NCI-H1436 (cell line): ENCODE measurements at regions not wholly inside any gene's neighbourhood (a gene's known extent, or its start where the extent isn't known, plus 50 kb on each side); places are given as distances from the start of the nearest gene placed in this dataset.
"Not testable (repeated sequence)": the region's sequence is repeated elsewhere in the genome, so short reads cannot be mapped to it uniquely, and the experiment has no call there.

Experiments
- DNase-seq: peaks from one replicate; lab custom pipeline; 2025; lab: John Stamatoyannopoulos, UW

- DNase-seq: no peak
Observed at GRCh38 chr3:96483781-96484180, 330.6 kb upstream of the EPHA6 start.

DNA sequence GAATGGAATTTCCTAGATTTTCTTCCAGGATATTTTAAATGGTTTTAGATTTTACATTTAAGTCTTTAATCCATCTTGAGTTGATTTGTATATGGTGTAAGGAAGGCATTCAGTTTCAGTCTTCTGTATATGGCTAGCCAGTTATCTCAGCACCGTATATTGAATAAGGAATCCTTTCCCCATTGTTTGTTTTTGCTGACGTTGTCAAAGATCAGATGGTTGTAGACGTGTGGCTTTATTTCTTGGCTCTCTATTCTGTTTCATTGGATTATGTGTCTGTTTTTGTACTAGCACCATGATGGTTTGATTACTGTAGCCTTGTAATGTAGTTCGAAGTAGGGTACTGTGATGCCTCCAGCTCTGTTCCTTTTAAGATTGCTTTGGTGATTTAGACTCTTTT is 325.7 kb upstream of the EPHA6 start:
- no peak for DNase-seq

DNA sequence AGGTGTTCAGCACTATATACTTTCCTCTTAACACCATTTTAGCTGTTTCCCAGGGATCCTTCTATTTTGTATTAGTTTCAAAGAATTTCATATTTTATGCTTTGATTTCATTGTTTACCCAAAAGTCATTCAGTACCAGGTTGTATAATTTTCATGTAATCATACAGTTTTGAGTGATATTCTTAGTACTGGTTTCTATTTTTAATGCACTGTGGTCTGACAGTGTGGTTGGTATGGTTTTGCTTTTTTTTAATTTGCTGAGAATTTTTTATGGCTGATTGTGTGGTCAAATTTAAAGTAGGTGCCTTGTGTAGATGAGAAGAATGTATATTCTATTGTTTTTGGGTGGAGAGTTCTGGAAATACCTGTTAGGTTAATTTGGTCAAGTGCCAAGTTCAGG is 323.4 kb upstream of the EPHA6 start:
- no peak for DNase-seq

DNA sequence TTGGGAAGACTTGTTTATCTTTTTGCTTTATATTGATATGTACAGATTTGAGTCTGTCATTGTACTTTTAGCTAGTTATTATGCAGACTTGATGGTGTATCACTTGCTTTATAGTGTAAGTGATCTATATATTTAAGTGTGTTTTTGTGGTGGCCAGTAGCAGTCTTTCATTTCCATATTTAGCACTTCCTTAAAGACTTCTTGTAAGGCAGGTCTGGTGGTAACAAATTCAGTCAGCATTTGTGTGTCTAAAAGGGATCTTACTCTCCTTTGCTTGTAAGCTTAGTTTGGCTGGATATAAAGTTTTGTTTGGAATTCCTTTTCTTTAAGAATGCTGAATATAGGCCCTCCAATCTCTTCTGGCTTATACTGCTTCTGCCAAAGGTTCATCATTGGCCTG is 322.5 kb upstream of the EPHA6 start:
- no peak for DNase-seq

- no peak for DNase-seq
Observed at GRCh38 chr3:96510334-96510733, 304.1 kb upstream of the EPHA6 start.

- no peak for DNase-seq
Observed at GRCh38 chr3:96537165-96537564, 277.2 kb upstream of the EPHA6 start.

DNA sequence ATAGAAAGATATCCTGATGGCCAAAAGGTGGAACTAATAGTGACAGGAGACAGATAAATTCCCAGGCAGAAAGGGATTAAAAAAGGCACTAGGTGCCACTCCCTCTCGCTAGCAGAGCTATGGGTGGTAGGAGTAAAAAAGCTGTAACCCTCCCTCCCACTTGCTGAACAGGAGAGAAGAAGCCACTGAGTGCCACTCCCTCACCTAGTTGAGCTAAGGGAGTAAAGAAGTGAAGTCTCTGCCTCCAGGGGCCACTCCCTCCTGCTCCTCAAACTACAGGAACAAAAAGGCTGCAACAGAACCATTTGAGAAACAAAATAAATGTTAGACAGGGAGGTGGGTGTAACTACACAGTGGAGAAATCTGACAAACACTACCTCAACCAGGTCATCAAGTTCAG is 276.2 kb upstream of the EPHA6 start:
- DNase-seq: no peak

GRCh38 chr3:96548073-96548472 is 266.3 kb upstream of the EPHA6 start:
- no peak for DNase-seq

DNA sequence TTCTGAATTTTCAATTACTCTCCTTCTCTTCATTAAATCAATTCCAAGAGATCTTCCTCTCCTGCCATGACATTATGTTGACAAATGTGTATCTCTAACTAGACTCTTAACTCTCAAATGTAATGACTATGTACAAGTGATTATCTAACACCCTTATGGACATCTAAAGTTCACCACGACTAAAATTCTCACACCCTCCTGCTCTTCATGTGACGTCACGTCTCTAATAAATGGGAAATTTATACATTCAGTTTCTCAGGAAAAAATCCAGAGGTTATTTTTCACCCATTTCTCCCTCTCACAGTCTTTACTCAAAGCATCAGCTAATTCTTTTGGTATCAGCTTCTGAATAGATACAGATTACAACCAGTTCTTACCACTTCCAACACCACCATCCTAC is 237.5 kb upstream of the EPHA6 start:
- DNase-seq: no peak

- no peak for DNase-seq
Observed at GRCh38 chr3:96584066-96584465, 230.3 kb upstream of the EPHA6 start.

DNA sequence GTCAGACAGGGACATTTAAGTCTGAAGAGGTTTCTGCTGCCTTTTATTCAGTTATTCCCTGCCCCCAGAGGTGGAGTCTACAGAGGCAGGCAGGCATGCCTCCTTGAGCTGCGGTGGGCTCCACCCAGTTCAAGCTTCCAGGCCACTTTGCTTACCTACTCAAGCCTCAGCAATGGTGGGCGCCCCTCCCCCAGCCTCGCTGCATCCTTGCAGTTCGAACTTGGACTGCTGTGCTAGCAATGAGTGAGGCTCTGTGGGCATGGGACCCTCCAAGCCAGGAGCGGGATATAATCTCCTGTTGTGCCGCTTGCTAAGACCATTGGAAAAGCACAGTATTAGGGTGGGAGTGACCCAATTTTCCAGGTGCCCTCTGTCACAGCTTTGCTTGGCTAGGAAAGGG is 207.5 kb upstream of the EPHA6 start:
- not testable (repeated sequence) for DNase-seq

DNA sequence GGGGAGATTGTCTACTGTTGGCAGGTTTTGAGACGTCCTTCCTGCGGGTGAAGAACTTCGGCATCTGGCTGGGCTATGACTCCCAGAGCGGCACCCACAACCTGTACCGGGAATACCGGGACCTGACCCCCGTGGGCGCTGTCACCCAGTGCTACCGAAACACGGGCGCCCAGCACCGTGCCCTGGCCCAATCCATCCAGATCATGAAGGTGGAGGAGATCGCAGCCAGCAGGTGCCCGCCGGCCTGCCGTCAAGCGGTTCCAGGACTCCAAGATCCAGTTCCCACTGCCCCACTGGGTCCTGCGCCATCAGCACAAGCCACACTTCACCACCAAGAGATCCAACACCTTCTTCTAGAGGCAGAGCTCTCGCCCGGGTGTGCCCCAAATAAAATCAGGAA is 194.9 kb upstream of the EPHA6 start:
- DNase-seq: no peak

DNA sequence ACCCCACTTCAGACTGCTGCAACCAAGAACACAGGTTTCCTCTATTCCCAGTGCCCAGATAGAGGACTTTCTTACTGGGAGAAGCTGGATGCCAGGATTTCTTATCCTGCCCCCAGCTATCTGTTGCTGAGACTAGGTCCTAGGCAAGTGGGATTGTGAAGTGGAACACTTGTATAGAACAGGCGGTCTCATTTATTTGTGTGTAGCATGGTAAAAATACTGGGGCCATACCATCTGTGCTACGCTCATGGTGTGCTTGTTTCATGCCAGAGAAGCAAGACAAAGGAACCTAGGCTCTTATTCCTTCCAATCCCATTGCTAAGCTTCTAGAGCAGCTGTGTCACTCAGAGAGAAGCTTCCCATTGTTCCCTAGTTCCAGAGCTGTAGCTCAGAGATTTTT is 191.5 kb upstream of the EPHA6 start:
- DNase-seq: no peak

DNA sequence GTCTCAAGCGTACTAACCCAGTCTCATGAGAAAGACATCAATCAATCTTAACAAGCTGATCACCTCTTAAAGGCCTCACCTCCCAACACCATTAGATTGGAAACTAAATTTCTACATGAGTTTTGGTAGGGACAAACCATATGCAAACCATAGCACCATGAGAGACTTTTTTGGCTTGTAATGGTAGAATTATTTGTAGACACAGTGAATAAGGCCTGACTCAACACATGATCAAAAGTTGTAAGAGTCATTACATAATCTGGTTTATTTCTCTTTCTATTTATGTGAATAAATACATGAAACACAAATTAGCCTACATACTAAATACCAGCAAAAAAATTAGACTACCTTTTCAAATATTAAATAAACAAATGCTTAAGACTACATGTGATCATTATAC is 183.3 kb upstream of the EPHA6 start:
- DNase-seq: no peak

DNA sequence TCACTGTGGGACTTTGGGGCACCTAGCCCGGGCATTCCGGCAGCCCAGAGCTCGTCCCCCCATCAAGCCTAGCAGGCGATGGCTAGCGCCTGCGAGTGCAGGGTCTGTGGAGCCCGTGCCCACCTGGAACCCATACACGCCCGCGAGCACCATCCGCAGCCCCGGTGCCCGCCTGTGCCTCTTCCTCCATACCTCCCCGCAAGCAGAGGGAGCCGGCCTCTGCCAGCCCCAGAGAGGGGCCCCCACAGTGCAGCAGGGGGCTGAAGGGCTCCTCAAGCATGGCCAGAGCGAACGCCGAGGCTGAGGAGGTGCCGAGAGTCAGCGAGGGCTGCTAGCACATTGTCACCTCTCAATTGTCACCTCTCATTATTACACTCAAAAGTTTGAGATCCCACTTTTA is 167.8 kb upstream of the EPHA6 start:
- DNase-seq: no peak

DNA sequence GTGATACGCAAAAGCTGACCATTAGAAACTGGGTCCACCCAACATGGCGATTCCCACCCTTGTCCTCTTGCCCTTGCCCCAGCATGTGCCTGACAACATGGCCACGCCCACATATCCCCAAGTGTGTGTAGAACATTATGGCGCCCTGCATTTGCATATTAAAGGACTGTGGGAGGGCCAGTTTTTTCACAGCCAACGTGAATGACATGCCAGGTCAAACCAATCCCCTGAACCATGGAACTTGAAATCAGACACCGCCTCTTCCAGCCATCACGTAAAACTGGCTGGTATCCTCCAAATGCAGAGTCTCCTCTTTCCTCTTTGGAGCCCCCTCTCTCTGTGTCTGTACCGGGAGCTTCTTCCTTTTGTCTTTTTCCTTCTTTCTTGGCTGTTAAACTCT is 156.7 kb upstream of the EPHA6 start:
- no peak for DNase-seq

DNA sequence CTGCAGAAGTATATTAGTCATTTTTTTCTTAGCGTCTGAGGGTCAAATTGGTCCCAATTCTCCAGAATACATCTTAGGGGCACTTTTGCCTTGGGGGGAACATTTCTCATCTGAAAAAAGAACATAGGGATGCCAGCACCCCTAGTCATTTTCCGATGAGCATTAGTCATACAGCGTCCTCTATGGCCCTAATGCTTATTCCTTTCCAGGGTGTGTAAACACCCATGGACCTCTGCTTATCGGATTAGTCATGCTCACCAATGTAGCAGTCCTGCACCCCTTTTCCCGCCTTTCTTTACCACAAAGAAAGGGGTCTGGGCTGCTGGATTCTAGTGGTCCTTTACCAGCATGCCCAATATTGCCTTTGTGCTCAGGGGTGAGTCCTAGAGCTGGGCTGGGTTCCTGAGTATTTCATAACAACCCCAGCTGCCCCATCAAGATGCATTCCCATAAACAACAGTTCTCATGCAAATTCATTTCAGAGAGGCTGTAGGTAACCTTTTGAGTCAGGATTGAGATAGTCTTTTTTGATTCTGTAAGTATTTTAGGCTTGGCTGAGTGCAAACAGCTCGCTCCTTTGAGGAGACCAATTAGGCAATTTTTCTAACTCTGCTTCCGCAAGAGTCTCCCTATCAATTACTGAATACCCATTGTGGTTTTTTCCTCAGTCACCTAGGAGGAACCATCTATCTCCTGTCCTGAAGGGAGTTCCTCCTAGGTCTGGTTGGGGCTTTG is 142.4 kb upstream of the EPHA6 start:
- not testable (repeated sequence) for DNase-seq

DNA sequence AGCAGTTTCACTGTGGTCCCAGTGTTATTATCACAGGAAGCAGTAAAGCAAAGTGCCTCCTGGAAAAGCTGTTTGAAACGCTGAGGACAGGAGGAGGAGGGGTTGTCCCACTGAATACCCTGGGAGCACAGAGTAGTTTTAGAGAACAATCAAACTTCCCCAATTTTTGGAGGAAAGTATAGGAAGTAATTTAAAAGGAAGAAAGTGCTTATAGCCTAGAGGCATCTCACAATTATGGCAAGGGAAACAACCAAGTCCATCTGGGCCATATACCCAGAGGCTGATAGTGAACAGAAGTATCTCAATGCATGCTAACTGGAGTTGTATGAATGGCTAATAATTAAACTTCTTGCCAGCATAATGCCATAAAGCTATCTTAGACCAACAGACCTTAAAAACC is 137.2 kb upstream of the EPHA6 start:
- DNase-seq: no peak

GRCh38 chr3:96678325-96678724 is 136.1 kb upstream of the EPHA6 start:
- no peak for DNase-seq

DNA sequence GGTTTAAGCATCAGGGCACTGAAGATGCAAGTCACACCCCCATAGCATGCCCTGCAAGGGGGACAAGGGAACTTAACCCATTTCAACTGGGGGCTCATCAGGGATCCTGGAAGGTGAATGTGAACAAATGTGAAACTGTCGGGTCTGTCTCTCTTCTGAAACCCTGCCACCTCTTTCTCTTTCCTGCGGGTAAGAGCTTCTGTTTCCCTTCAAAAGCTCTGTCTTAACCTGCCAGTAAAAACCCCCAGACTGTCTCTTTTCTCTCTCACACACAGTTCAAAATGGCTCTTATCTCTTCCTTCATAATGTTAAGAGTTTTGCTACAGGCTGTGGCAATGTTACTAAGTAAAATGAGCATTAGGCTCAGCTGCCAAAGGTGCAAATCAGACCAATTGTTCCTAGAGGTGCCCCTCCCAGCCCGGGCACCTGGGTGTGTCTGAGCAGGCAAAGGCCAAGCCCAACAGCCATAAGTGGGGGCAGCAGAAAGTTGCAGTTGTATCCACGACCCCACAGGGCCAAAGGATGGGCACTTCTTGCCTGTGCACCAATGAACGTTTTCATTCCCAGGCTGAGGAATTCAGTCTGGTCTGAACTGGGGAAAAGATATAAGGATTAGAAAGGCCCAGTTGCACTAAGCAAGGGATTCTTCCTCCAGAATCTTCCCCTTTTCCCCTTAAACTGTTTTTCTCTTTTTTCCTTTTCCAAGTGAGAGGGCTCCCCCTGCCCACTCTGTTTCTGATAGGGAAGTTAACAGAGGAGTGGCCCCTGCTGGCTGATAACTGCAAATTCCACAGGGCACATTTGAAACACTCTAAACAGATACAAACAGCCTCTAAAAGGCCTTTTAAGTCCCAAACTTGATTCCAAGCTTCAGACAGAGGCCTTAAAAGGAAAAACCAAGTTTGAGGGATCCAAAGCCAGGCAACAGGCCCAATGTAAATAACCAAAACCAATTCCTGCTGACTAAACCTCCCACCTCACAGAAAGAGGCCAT is 113.8 kb upstream of the EPHA6 start:
- DNase-seq: no peak

DNA sequence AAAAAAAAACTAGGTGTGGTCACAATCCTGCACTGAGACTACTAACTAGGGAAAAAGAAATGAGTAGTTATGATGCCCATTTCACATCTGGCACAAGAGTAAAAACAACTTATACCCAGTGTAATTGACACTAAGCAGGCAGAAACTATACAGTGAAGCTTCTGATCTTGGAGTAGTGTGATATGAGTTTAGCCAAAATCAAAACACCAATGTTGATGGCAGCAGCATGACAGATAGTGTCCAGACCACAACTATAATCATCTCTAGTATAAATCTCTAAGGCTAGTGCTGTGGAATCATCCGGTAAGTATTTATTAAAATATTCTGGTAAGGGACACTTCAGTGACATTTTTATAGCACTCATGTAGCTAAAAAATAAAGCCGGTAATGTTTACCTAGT is 108.5 kb upstream of the EPHA6 start:
- no peak for DNase-seq

- no peak for DNase-seq
Observed at GRCh38 chr3:96706509-96706908, 107.9 kb upstream of the EPHA6 start.

DNA sequence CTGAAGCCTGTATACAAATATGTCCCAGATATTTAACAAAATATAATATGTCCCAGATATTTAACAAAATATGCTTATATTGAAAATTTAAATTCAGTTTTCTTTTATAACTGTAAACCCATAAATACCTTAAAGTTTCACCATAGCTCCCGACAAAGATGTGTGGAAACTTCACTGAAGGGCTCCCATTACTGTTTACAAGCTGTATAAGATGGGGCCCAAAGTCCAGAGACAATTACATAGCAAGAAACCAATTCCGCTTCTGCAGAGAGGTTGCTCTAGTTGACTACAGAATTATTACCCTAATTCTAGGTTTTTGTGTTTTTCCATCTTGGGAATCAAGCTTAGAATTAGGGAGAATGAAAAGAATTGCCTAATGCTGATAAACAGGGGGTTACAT is 102.6 kb upstream of the EPHA6 start:
- DNase-seq: no peak
